Upper lobe of left lung (tissue), 6 donors: ENCODE measurements at regions not wholly inside any gene's neighbourhood (a gene's known extent, or its start where the extent isn't known, plus 50 kb on each side); places are given as distances from the start of the nearest gene placed in this dataset.

Experiments
- ATAC-seq, 2 donors: fragments of 200-7000 bp; cut with Tn5 transposase; one replicate each; pipeline ENCODE4 v1.9.1; 2022; ENCODE audit warnings: mild to moderate bottlenecking in 2 of 2, moderate library complexity in 2 of 2; ENCODE audit not compliant: low FRiP score in 2 of 2
- DNase-seq, 2 donors: peaks; one replicate each; pipeline ENCODE4 v3.0.0-alpha.2; 2019 to 2020
- H3K27ac ChIP-seq, 4 donors: fragments of 200-600 bp; sonication (generic); one replicate each; pipeline ENCODE4 v1.5.1; 2016 to 2019
- H3K27me3 ChIP-seq, 4 donors: fragments of 200-600 bp; sonication (generic); one replicate each; pipeline ENCODE4 v1.5.1; 2017 to 2019
- H3K36me3 ChIP-seq, 4 donors: fragments of 200-600 bp; sonication (generic); one replicate each; pipeline ENCODE4 v1.5.1; 2016 to 2019
- H3K4me1 ChIP-seq, 4 donors: fragments of 200-600 bp; sonication (generic); one replicate each; pipeline ENCODE4 v1.5.1; 2018 to 2019
- H3K4me3 ChIP-seq, 4 donors: fragments of 200-600 bp; sonication (generic); one replicate each; pipeline ENCODE4 v1.5.1; 2017 to 2019; ENCODE audit warnings: mild to moderate bottlenecking in 2 of 4, moderate library complexity in 1 of 4
- H3K9me3 ChIP-seq, 4 donors: fragments of 200-600 bp; sonication (generic); one replicate each; pipeline ENCODE4 v1.5.1; 2018 to 2019
- CTCF ChIP-seq, 6 experiments: fragments of 450-650 bp in 4 of 6; fragments of 200-600 bp in 2 of 6; sonication (generic) in 2 of 6; IDR thresholded peaks; one replicate each; pipeline ENCODE4 v1.5.1; 2016 to 2019; ENCODE audit warnings: antibody characterized with exemption in 6 of 6
- EP300 ChIP-seq, 4 donors: sonication (generic); formaldehyde crosslinking; IDR thresholded peaks; one replicate each; pipeline ENCODE4 v1.5.1; 2017; ENCODE audit warnings: antibody characterized with exemption in 4 of 4, control low read depth in 2 of 4
- POLR2A ChIP-seq, 4 donors: fragments of 450-650 bp; IDR thresholded peaks; one replicate each; pipeline ENCODE4 v1.5.1; 2016 to 2017; ENCODE audit warnings: antibody characterized with exemption in 4 of 4, mild to moderate bottlenecking in 2 of 4
- POLR2AphosphoS5 ChIP-seq, 2 donors: sonication (generic); formaldehyde crosslinking; IDR thresholded peaks; one replicate each; pipeline ENCODE4 v1.5.1; 2017; ENCODE audit warnings: antibody characterized with exemption in 2 of 2
- WGBS, 2 donors: methylation state at CpG; one replicate each; pipeline ENCODE4 v1.1.5; 2017 to 2018; 5-methylcytosine and 5-hydroxymethylcytosine counted together
- donor health status: DM: no; HTN: no; CAD: no; lungs with moderate emphysema.
- donor health status: DM: no; HTN: yes; CAD: no; lungs with severe emphysema.

- ATAC-seq: peak in 1 of 2 donors; percentile 86
- H3K27ac ChIP-seq: peak overlapping the region; percentile 15 to 81 (median 54)
- H3K4me1 ChIP-seq: peaks cover 0 to 6% (median 3%) of the 10 kb centered on the region in 4 donors
- WGBS, 2 donors: 44 to 50% methylated on average over 2 of the region's 2 CpGs
- peak in 1 of 2 donors; percentile 22 for DNase-seq
- TF ChIP-seq POLR2A (IDR thresholded peaks at IDR 0.05) (no peak), POLR2AphosphoS5 (IDR thresholded peaks at IDR 0.05) (peak in 1 of 2 donors; percentile 24)
- H3K9me3 ChIP-seq: no peaks in the 10 kb centered on the region
- no peaks in the 10 kb centered on the region for H3K27me3 ChIP-seq
- no peak overlapping the region for H3K4me3 ChIP-seq
- H3K36me3 ChIP-seq: no peaks in the 10 kb centered on the region
Measured at GRCh38 chr6:121522265-121522664, 86.8 kb downstream of the GJA1 start.

- Histone ChIP-seq H3K27me3 (no peaks in the 10 kb centered on the region), H3K27ac (peak overlapping the region; percentile 15 to 81 (median 54)), H3K9me3 (no peaks in the 10 kb centered on the region), H3K4me3 (no peak overlapping the region), H3K4me1 (peaks cover 0 to 6% (median 3%) of the 10 kb centered on the region in 4 donors), H3K36me3 (no peaks in the 10 kb centered on the region)
- TF ChIP-seq EP300 (IDR thresholded peaks at IDR 0.05) (no peak), CTCF (IDR thresholded peaks at IDR 0.05) (no peak), POLR2A (IDR thresholded peaks at IDR 0.05) (no peak), POLR2AphosphoS5 (IDR thresholded peaks at IDR 0.05) (no peak)
- WGBS, 2 donors: 80 to 88% methylated on average over 3 of the region's 3 CpGs
- DNase-seq: no peak
- no peak for ATAC-seq
Measured at GRCh38 chr6:121522771-121523386, 87.4 kb downstream of the GJA1 start.

- ATAC-seq (no peak), DNase-seq (no peak)
- Histone ChIP-seq H3K4me1 (peaks cover 0 to 6% (median 3%) of the 10 kb centered on the region in 4 donors), H3K9me3 (no peaks in the 10 kb centered on the region), H3K27me3 (no peaks in the 10 kb centered on the region), H3K4me3 (no peak overlapping the region), H3K36me3 (no peaks in the 10 kb centered on the region), H3K27ac (no peak overlapping the region)
- TF ChIP-seq POLR2AphosphoS5 (IDR thresholded peaks at IDR 0.05): no peak
- no peak for TF ChIP-seq CTCF (IDR thresholded peaks at IDR 0.05)
- no peak for TF ChIP-seq POLR2A (IDR thresholded peaks at IDR 0.05)
- 91 to 94% methylated on average over 7 of the region's 7 CpGs for WGBS, 2 donors
Measured at GRCh38 chr6:121523628-121524027, 88.2 kb downstream of the GJA1 start.

GRCh38 chr6:121526282-121526681, 90.8 kb downstream of the GJA1 start:
- Histone ChIP-seq H3K4me3 (no peak overlapping the region), H3K36me3 (no peaks in the 10 kb centered on the region), H3K27ac (no peak overlapping the region), H3K27me3 (no peaks in the 10 kb centered on the region), H3K4me1 (peaks cover 0 to 6% (median 0%) of the 10 kb centered on the region in 4 donors), H3K9me3 (no peaks in the 10 kb centered on the region)
- TF ChIP-seq POLR2AphosphoS5 (IDR thresholded peaks at IDR 0.05) (no peak), EP300 (IDR thresholded peaks at IDR 0.05) (no peak)
- WGBS, 2 donors: 88 to 100% methylated on average over 1 of the region's 1 CpG
- DNase-seq (no peak), ATAC-seq (no peak)

GRCh38 chr6:121531658-121532169, 96.3 kb downstream of the GJA1 start:
- Histone ChIP-seq H3K36me3 (no peaks in the 10 kb centered on the region), H3K4me3 (no peak overlapping the region), H3K27ac (no peak overlapping the region), H3K9me3 (no peaks in the 10 kb centered on the region), H3K27me3 (no peaks in the 10 kb centered on the region), H3K4me1 (no peaks in the 10 kb centered on the region)
- 49 to 54% methylated on average over 4 of the region's 4 CpGs for WGBS, 2 donors
- ATAC-seq: no peak
- DNase-seq: no peak
- TF ChIP-seq CTCF (IDR thresholded peaks at IDR 0.05) (no peak), POLR2AphosphoS5 (IDR thresholded peaks at IDR 0.05) (no peak), EP300 (IDR thresholded peaks at IDR 0.05) (no peak), POLR2A (IDR thresholded peaks at IDR 0.05) (no peak)

- WGBS, 2 donors: 85 to 86% methylated on average over 3 of the region's 3 CpGs
- TF ChIP-seq CTCF (IDR thresholded peaks at IDR 0.05) (no peak), POLR2AphosphoS5 (IDR thresholded peaks at IDR 0.05) (no peak), POLR2A (IDR thresholded peaks at IDR 0.05) (no peak), EP300 (IDR thresholded peaks at IDR 0.05) (no peak)
- Histone ChIP-seq H3K4me3 (no peak overlapping the region), H3K27ac (no peak overlapping the region), H3K36me3 (no peaks in the 10 kb centered on the region), H3K27me3 (no peaks in the 10 kb centered on the region), H3K9me3 (no peaks in the 10 kb centered on the region), H3K4me1 (no peaks in the 10 kb centered on the region)
- ATAC-seq (no peak), DNase-seq (no peak)
Measured at GRCh38 chr6:121533321-121533841, 97.9 kb downstream of the GJA1 start.
